Colonic mucosa (tissue), 4 donors: ENCODE measurements at regions not wholly inside any gene's neighbourhood (a gene's known extent, or its start where the extent isn't known, plus 50 kb on each side); places are given as distances from the start of the nearest gene placed in this dataset.

Experiments used
- DNase-seq: peaks from one replicate; pipeline ENCODE4 v3.0.0-alpha.2; 2020
- H3K27ac ChIP-seq: fragments of 200-600 bp; one replicate; pipeline ENCODE4 v1.8.0; 2021
- H3K27me3 ChIP-seq: fragments of 200-600 bp; one replicate; pipeline ENCODE4 v1.8.0; 2021
- H3K36me3 ChIP-seq: fragments of 200-600 bp; one replicate; pipeline ENCODE4 v1.8.0; 2021
- H3K4me1 ChIP-seq: fragments of 200-600 bp; one replicate; pipeline ENCODE4 v1.8.0; 2021; ENCODE audit warnings: mild to moderate bottlenecking
- H3K4me3 ChIP-seq: fragments of 200-600 bp; one replicate; pipeline ENCODE4 v1.8.0; 2021
- H3K9ac ChIP-seq, 2 donors: one replicate each; pipeline ENCODE4 v1.7.0; 2013; ENCODE audit warnings: control low read depth in 2 of 2, low read depth in 2 of 2, low read length in 2 of 2
- H3K9me3 ChIP-seq: fragments of 200-600 bp; one replicate; pipeline ENCODE4 v1.8.0; 2021
- intact Hi-C: fragments of 100-400 bp; cut with DNase I; formaldehyde crosslinking; loops from one replicate; pipeline ENCODE4 v1.14.1; 2022
- TF ChIP-seq, protein P1 (sequence below): fragments of 200-600 bp; IDR thresholded peaks from one replicate; pipeline ENCODE4 v1.8.0; 2022; ENCODE audit warnings: antibody characterized with exemption, mild to moderate bottlenecking
- donor health status: healthy.
- donor health status: DM: no; HTN: no; CAD: no.
- donor health status: DM: no; HTN: no; CAD: no.

DNA sequence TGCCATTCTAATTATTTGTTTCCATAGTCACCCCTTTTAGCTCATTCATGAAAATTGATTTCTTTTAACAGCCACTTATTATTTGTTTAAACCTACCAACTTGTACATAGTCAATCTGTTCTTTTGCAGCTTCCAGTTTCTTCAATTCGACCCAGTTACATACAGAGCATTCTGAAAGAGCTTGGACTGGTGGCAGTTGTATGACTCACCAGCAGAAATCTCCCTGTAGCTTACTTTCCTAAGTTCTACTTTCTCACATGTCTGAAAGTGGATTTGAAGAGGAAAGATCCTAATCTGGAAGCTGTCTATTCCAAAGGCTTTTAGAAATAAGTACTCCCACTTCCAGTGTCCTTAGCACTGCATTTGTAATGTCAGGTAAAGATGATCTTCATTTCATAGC, 447.9 kb downstream of the HTR1B start:
- TF ChIP-seq, protein P1, sequence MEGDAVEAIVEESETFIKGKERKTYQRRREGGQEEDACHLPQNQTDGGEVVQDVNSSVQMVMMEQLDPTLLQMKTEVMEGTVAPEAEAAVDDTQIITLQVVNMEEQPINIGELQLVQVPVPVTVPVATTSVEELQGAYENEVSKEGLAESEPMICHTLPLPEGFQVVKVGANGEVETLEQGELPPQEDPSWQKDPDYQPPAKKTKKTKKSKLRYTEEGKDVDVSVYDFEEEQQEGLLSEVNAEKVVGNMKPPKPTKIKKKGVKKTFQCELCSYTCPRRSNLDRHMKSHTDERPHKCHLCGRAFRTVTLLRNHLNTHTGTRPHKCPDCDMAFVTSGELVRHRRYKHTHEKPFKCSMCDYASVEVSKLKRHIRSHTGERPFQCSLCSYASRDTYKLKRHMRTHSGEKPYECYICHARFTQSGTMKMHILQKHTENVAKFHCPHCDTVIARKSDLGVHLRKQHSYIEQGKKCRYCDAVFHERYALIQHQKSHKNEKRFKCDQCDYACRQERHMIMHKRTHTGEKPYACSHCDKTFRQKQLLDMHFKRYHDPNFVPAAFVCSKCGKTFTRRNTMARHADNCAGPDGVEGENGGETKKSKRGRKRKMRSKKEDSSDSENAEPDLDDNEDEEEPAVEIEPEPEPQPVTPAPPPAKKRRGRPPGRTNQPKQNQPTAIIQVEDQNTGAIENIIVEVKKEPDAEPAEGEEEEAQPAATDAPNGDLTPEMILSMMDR = no peak
- intact Hi-C loops = no loop called here
- H3K36me3 ChIP-seq = no peaks in the 10 kb centered on the region

DNA sequence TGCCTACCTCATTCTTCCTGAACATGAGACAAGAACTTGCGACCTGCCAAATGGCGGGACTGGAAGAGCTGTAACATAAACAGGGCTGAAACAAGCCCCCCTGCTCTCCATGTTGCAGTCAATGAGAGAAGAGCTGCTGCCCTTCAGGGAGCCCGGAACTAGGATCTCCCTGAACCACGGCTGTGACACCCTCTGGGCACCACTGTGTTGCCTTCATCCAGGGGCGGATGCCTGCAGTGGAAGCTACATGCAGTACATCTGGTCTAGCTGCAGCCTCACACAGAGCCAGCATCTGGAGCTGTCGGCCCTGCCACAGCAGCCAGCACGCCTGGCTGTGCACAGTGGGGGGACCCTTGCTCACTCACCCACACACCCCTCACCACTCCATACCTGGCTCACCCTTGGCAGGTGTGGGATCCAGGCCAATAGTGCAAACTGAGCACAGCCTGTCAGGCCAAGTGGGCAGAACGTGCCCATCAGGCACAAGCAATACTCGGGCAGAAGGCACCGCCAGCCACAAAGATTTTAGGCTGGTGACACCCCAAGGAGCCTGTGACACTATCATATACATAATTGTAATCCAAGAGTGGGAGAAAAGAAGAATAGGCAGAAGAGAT, 451.3 kb downstream of the HTR1B start:
- TF ChIP-seq, protein P1 = no peak
- Histone ChIP-seq H3K27ac (no peak overlapping the region), H3K27me3 (no peaks in the 10 kb centered on the region), H3K4me1 (no peaks in the 10 kb centered on the region), H3K36me3 (no peaks in the 10 kb centered on the region), H3K4me3 (no peak overlapping the region), H3K9ac (no peak overlapping the region), H3K9me3 (no peaks in the 10 kb centered on the region)
- intact Hi-C loops = no loop called here
- DNase-seq = no peak

More for the DNA sequence above, 447.9 kb downstream of the HTR1B start:
- DNase-seq = no peak
- Histone ChIP-seq H3K27me3 (no peaks in the 10 kb centered on the region), H3K4me3 (no peak overlapping the region), H3K9ac (no peak overlapping the region), H3K27ac (no peak overlapping the region), H3K9me3 (no peaks in the 10 kb centered on the region), H3K4me1 (no peaks in the 10 kb centered on the region)

DNA sequence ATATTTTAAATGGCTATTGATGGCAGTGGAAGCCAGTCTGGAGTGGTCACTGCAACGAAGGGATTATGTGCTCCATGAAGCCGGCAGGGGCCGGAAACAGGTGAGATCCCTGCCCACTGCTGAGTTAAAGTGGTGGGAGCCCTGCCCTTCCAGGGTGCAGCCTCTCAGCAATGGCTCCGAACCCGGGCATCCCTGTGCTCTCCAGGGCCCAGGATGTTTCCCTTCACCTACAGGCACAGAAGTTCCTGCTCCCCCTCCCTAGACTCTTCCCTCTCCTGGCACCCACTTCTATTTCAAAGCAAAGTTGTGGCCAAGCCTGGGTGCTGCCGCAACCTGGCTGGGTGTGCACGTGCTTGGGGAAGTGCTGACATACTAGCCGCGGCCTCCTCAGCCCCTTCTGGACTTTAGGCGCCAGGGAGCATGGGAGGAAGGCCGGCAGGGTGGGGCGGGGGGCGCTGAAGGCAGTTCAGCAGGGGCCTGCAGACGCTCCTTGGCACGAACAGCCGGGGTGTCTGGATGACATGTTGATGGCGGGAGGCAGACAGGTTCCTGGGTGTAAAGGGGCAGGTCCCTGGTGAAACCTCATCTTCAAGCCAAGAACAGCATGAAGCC, 452.3 kb downstream of the HTR1B start:
- intact Hi-C loops = no loop called here
- Histone ChIP-seq H3K27ac (no peak overlapping the region), H3K27me3 (no peaks in the 10 kb centered on the region), H3K9ac (no peak overlapping the region), H3K4me1 (no peaks in the 10 kb centered on the region), H3K36me3 (no peaks in the 10 kb centered on the region), H3K4me3 (no peak overlapping the region), H3K9me3 (no peaks in the 10 kb centered on the region)
- TF ChIP-seq, protein P1 = no peak
- no peak for DNase-seq

DNA sequence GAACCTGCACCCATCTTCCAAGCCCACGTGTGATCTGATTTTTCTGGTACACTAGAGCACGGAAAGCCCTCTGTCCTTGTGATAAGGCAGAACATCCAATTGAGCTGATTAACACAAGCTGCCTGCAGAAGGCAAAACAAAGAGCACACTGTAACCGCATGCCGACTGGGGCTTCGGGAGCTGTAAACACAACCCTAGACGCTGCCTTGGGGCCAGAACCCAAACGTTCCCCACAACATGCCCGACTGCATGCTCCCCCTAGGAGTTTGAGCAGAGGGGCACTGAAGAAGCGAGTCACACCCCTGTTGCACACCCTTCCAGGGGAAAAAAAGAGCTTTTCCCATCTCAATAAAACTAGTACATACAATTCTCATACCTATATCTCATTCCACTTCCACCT, 470.7 kb downstream of the HTR1B start:
- H3K4me1 ChIP-seq = no peaks in the 10 kb centered on the region
- H3K9ac ChIP-seq = no peak overlapping the region
- H3K4me3 ChIP-seq = no peak overlapping the region
- no peaks in the 10 kb centered on the region for H3K9me3 ChIP-seq
- TF ChIP-seq, protein P1 = no peak
- intact Hi-C loops = no loop called here
- no peak for DNase-seq
- H3K27ac ChIP-seq = no peak overlapping the region
- no peaks in the 10 kb centered on the region for H3K36me3 ChIP-seq
- H3K27me3 ChIP-seq = no peaks in the 10 kb centered on the region

DNA sequence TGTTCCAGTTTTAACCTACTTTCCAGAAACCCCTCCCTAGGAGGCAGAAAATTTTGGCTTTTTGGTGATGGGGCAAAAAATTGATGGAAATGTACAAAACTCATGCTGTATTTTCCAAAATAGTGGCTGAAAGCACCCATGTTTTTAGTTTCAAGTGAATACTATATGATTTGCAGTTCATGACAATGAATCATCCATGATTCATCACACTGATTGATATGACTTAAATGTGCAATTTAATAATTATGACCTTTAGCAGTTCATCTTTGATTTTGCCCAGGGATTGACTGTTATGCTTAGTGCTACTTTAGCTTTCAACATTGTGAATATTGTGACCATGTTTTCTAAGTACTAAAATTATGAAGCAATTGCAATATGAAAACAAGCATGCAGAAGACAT, 478.7 kb downstream of the HTR1B start:
- Histone ChIP-seq H3K4me3 (no peak overlapping the region), H3K9ac (no peak overlapping the region), H3K4me1 (no peaks in the 10 kb centered on the region), H3K27me3 (no peaks in the 10 kb centered on the region), H3K9me3 (no peaks in the 10 kb centered on the region), H3K27ac (no peak overlapping the region), H3K36me3 (no peaks in the 10 kb centered on the region)
- DNase-seq = no peak
- intact Hi-C loops = no loop called here
- TF ChIP-seq, protein P1 = no peak
